ENCODE measurements at regions not wholly inside any gene's neighbourhood (a gene's known extent, or its start where the extent isn't known, plus 50 kb on each side); places are given as distances from the start of the nearest gene placed in this dataset.

DNA sequence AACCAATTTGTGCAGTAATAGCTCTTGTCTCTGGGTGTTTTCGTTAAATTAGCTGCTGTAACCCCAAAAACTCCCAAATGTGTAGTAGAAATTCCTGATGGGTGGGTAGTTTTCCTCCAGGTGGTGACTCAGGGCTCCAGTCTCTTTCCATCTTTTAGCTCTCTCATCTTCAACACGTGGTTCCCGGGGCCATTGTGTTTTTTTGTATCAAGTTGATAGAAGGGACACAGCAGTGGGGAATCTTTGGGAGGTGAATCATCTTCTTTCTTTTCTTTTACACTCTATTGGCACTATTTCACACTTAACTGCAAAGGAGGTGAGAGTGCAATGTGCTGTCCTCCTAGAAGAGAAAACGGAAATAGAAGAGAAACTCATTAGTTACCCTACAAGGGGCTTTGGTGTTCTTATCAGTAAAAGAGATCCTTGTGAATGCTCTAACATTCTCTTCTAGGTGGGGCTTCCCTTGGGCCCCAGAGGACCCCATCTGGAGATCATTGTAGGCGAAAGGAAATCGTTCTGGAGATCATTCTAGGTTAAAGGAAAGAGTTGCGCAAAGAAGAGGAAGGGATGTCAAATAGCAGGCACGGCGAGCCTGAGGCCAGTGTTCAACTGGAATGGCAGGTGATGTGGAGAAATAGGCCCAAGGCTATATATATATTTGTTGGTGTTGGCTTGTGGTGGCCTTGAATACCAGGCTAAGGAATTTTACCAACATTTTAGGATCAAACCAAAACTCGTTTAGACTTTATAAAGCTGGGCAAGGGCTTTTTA, 68.2 kb upstream of the ACSL1 start:
- no peak for TF ChIP-seq CTCF (IDR thresholded peaks at IDR 0.05; ENCODE audit: low read depth, low read length)
- H3K9me3 ChIP-seq: no peaks in the 10 kb centered on the region

GRCh38 chr4:184895012-184895695, 69.4 kb upstream of the ACSL1 start:
- H3K9me3 ChIP-seq: no peaks in the 10 kb centered on the region
- H3K4me1 ChIP-seq: 0 out of 2 replicates have a peak, but pooled peaks cover 4% of the 10 kb centered on the region
- no peaks in the 10 kb centered on the region for H3K27me3 ChIP-seq
- TF ChIP-seq CTCF (IDR thresholded peaks at IDR 0.05; ENCODE audit: low read depth, low read length): no peak
- no peaks in the 10 kb centered on the region for H3K36me3 ChIP-seq
- H3K4me3 ChIP-seq (ENCODE audit: low read depth, low read length): no peak overlapping the region
- no peak for DNase-seq

More for the DNA sequence above, 68.2 kb upstream of the ACSL1 start:
- H3K4me3 ChIP-seq (ENCODE audit: low read depth, low read length): no peak overlapping the region
- no peaks in the 10 kb centered on the region for H3K36me3 ChIP-seq
- H3K4me1 ChIP-seq: 0 out of 2 replicates have a peak, but pooled peaks cover 4% of the 10 kb centered on the region
- H3K27me3 ChIP-seq: no peaks in the 10 kb centered on the region
- no peak for DNase-seq

GRCh38 chr4:184896868-184897715, 71.3 kb upstream of the ACSL1 start:
- no peaks in the 10 kb centered on the region for H3K27me3 ChIP-seq
- DNase-seq: no peak
- TF ChIP-seq CTCF (IDR thresholded peaks at IDR 0.05; ENCODE audit: low read depth, low read length): no peak
- H3K9me3 ChIP-seq: no peaks in the 10 kb centered on the region
- no peak overlapping the region for H3K4me3 ChIP-seq (ENCODE audit: low read depth, low read length)
- no peaks in the 10 kb centered on the region for H3K36me3 ChIP-seq
- H3K4me1 ChIP-seq: 0 out of 2 replicates have a peak, but pooled peaks cover 4% of the 10 kb centered on the region

GRCh38 chr4:184897895-184898294, 72.1 kb upstream of the ACSL1 start:
- no peak for TF ChIP-seq CTCF (IDR thresholded peaks at IDR 0.05; ENCODE audit: low read depth, low read length)
- no peaks in the 10 kb centered on the region for H3K9me3 ChIP-seq
- H3K27me3 ChIP-seq: no peaks in the 10 kb centered on the region
- 0 out of 2 replicates have a peak, but pooled peaks cover 3% of the 10 kb centered on the region for H3K4me1 ChIP-seq
- DNase-seq: no peak
- H3K36me3 ChIP-seq: no peaks in the 10 kb centered on the region
- no peak overlapping the region for H3K4me3 ChIP-seq (ENCODE audit: low read depth, low read length)

DNA sequence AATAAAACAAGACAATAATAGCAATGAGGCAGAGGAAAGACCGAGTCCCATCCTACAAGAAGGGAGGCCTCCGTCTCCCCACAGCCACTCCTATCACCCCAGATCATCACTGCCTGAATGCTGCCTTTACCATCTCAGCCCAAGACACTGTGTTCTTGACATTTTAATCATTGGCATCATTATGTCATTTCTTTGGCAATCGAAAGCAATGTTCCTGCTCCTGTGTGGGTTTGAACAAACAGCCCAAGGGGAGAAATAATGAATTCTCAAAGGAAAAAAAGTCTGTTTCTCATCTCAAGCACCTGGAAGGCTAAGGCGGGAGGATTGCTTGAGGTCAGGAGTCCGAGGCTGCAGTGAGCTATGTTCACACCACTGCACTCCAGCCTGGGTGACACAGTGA, 73.0 kb upstream of the ACSL1 start:
- Histone ChIP-seq H3K36me3 (no peaks in the 10 kb centered on the region), H3K4me3 (ENCODE audit: low read depth, low read length) (no peak overlapping the region), H3K4me1 (no peaks in the 10 kb centered on the region), H3K9me3 (no peaks in the 10 kb centered on the region), H3K27me3 (no peaks in the 10 kb centered on the region)
- DNase-seq: no peak
- no peak for TF ChIP-seq CTCF (IDR thresholded peaks at IDR 0.05; ENCODE audit: low read depth, low read length)

All from BE2C (cell line).